GM12891 (cell line): ENCODE measurements at regions not wholly inside any gene's neighbourhood (a gene's known extent, or its start where the extent isn't known, plus 50 kb on each side); places are given as distances from the start of the nearest gene placed in this dataset.

Source experiments
- PAX5 ChIP-seq: IDR thresholded peaks from 2 replicates; pipeline ENCODE4 v1.6.1; 2011; ENCODE audit warnings: low read length, moderate library complexity, mild to moderate bottlenecking; ENCODE audit not compliant: insufficient read depth, severe bottlenecking
- POLR2A ChIP-seq: IDR thresholded peaks from 2 replicates; pipeline ENCODE4 v1.6.1; 2011; ENCODE audit warnings: low read depth, low read length, control low read depth
- POLR2AphosphoS5 ChIP-seq: IDR thresholded peaks from 2 replicates; pipeline ENCODE4 v1.6.1; 2011; ENCODE audit warnings: low read depth, low read length, control low read depth
- SPI1 ChIP-seq: IDR thresholded peaks from 2 replicates; pipeline ENCODE4 v1.6.1; 2011; ENCODE audit warnings: low read depth, low read length, control low read depth
- TAF1 ChIP-seq: IDR thresholded peaks from 2 replicates; pipeline ENCODE4 v1.6.1; 2011; ENCODE audit warnings: low read depth, low read length, control low read depth

GRCh38 chr20:59491884-59492283 lies 112.5 kb upstream of the PHACTR3 start:
- TF ChIP-seq POLR2A, result no peak
- TF ChIP-seq POLR2AphosphoS5, result no peak
- no peak for TF ChIP-seq TAF1
- no peak for TF ChIP-seq PAX5
- no peak for TF ChIP-seq SPI1
